DMS 273 (cell line): ENCODE measurements at regions not wholly inside any gene's neighbourhood (a gene's known extent, or its start where the extent isn't known, plus 50 kb on each side); places are given as distances from the start of the nearest gene placed in this dataset.

Source experiments
- DNase-seq: peaks from one replicate; lab custom pipeline; 2025; ENCODE audit not compliant: unreplicated experiment; lab: John Stamatoyannopoulos, UW

DNA sequence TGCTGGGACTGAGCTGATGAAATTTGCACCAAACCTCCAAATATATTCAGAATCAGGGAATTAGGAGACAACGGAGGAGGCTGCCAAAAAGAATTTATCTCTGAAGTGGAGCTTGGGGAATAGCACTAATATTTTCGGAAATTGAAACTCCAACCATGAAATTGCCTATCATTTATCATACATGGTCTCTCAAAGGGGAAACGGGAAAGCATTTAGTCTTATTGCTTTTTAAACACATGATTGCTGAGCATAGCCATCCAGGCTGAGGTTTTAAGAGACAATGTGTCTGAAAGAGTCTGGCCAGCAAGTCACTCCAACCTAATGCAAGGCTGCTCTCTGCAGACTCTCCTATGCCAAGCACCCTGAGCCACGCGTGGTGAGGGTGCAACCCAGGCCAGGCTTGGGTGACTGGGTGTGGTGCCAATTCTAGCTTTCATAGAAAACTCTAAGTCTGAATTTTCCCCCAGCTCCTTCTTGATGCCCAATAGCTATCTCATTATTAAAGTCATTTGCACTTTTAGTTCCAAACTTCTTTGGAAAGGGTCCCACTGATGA lies 200.2 kb downstream of the RPLP1 start:
- DNase-seq = no peak

DNA sequence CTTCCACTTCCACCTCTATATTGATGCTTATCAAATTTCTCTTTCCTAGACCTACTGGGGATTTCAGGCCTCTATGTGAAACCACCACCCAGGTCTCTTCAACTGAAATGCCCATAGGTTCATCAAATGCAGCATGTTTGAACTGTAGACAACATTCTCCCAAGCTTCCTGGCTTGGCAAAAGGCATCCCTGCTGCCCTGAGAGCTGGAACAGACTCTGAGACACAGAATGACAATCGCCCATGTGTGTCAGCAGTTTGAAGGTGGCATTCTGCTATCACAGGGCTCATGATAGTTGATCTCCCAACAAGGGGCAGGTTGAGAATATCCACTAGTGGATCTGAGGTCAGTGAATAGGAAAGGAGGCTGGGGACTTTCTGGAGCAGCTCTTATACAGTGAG lies 200.7 kb downstream of the RPLP1 start:
- DNase-seq = no peak

DNA sequence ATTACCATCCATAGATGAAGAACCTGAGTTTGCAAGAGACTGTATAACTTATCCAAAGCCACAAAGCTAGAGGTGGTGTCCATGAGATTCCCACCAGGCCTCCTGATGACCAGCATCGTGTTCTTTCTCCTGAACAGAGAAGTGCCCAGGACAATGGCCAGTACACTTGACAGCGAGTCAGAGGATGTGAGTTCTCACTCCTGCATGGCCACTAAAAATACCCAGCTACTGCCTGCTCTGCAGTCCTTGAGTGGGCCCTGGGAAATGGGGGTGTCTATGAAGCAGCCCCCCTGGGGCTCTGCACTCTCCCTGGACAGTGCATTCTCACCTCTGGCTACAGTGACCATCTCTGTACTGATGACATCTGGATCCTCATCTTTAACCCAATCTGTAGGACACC lies 201.2 kb downstream of the RPLP1 start:
- DNase-seq = no peak

DNA sequence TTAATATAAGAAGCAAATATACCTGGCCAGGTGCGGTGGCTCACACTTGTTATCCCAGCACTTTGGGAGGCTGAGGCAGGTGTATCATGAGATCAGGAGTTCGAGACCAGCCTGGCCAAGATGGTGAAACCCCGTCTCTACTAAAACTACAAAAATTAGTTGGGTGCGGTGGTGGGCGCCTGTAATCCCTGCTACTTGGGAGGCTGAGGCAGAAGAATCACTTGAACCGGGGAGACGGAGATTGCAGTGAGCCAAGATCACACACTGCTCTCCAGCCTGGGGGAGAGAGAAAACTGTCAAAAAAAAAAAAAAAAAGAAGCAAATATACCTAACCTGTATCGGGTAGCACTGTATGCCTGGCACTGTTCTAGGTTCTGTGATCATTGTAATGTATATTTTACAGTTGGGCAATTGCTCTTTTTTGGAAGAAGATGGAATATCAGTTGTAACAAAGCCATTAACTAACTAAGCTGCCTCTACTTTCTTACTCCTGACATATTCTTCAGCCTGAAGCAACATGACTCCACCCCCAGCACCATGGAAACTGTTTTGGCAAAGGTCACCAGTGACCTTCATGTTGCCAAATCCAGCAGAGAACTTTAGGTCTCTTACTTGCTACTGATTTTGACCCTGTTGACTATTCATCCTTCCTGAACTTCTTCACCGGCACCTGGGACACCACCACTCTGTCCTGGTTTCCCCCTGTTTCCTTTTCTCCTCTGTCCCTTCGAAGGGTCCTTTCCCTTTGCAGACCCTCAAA lies 203.8 kb downstream of the RPLP1 start:
- DNase-seq = no peak

DNA sequence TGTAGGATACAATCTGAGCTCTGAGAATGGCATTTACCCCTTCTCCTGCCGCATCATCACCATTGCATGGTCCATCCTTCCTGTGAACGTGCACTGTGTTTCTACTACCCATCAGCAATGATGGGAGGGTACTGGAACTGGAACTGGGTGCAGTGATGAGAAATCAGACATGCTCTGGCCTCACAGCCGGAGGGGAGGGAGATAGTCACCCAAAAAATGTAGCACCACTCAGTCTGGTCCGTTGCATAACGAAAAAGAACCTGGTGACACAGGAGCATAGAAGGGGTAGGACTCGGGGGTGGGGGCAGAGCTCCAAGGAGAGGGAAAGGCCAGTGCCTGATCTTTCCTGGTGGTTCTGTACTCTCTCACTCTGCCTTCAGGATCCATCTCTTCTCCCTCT lies 205.0 kb downstream of the RPLP1 start:
- DNase-seq = no peak

DNA sequence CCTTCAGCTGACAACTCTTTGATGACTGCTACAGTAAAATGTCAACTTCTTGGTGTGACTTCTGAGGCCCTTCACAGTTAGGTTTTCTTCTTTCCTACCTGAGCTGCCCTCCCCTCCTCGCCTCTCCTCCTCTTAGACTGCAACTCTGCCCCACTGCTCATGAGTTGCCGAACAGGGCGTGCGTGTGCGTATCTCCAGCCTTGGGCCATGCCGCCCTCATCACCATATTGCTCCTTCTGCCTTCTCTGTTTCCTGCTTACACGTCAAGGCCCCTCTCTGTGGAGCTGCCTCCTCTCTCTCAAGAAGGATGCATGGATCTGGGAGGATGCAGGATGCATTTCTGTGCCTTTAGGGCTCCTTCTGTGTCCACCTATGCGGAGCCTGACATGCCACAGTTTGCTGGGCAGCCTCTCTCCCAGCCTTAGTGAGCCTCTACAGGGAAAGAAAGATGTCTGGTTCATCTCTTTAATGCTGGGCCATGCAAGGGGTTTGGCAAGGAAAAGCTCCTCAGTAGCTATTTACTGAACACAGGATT lies 205.9 kb downstream of the RPLP1 start:
- no peak for DNase-seq

DNA sequence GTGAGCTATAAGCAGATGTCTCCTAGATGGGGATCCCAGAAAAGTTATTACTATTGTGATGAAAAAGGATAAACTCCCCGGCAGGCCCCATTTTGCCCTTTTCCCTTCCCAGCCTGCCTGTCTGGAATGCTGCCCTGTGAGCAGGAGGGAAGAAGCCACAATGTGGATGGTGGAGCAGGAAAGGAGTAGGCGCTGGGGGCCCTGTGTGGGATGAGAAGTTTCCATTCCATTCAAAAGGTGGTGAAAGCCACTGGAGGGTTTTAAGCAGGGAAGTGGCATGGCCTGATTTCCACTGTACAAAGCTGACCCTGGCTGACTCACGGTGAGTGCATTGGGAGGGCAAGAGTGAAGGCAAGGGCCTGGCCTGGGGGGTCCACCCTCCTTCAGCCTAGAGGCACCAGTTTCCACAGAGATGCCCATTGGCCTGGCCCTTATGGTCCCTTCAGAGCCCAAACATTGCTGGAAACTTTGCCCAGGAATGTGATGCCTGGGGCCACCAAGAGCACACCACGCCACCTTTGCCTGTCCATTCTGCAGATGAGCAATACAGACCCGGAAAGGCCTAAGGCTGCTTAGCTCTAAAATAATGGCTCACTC lies 206.9 kb downstream of the RPLP1 start:
- DNase-seq = no peak

DNA sequence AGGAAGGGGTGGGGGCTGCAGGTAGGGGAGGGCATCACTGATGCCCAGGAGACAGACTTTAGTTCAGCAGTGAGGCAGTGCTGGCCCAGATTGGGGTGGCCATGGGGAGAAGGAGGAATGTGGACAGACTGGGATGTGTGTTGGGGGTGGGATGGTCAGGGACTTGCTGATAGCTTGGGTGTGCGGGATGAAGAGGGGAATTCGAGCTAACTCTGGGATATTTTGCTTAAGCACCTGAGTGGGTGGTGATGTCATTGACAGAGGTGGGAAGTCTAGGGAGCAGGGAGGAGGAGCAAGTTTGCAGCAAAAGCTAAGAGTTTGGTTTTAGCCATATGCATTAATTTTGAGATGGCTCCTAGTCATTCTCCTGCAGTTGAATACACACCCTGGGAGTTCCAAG lies 207.5 kb downstream of the RPLP1 start:
- DNase-seq = no peak

DNA sequence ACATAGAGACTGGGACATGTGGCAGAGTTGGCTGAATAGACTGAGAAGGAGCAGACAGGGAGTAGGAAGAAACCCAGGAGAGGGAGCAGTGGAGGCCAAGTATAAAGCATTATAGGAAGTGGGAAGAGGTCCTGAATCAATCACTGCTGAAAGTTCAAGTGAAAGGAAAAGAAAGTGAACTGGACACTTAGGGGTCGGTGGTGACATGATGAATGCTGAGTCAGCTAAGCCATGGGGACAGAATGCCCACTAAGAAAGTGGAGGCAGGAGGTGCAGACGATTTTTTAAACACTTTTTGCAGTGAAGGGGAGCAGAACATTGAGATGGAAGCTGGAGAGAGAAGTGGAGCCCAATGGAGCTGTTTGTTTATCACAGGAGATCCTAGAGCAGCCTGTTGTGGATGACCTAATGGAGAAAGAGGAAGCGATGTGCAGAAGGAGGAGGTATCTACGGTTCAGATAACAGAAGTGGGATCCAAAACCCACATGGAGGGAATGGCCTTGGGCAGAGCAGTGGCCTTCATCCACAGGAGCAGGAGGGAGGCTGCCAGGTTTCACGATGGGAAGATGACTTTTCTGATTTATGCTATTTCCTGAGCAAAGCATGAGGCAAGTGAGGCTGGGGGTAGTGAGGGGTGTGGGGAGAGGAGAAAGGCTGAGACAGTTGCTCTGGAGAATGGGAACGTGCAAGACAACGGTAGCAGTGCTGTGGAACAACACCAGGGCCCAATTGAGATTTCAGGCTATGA lies 208.2 kb downstream of the RPLP1 start:
- no peak for DNase-seq

DNA sequence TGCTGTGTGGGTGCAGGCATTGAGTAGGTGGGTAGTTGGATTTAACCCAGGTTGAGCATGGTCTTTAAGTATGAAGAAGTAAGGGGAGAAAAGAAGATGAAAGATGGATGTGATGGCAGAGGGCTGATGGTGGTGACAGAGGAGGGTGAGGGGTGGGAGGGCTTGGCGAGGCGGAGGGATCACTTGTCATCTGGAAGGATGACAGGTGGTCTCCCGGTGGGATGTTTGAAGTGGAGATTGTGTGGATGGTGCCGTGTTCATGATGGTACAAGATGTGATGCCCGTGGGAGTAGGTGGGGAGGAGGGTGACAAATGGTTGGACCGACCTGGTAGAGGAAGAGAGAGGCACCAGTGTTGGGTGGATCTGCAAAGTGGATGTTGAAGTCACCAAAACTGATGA lies 208.8 kb downstream of the RPLP1 start:
- DNase-seq = no peak

DNA sequence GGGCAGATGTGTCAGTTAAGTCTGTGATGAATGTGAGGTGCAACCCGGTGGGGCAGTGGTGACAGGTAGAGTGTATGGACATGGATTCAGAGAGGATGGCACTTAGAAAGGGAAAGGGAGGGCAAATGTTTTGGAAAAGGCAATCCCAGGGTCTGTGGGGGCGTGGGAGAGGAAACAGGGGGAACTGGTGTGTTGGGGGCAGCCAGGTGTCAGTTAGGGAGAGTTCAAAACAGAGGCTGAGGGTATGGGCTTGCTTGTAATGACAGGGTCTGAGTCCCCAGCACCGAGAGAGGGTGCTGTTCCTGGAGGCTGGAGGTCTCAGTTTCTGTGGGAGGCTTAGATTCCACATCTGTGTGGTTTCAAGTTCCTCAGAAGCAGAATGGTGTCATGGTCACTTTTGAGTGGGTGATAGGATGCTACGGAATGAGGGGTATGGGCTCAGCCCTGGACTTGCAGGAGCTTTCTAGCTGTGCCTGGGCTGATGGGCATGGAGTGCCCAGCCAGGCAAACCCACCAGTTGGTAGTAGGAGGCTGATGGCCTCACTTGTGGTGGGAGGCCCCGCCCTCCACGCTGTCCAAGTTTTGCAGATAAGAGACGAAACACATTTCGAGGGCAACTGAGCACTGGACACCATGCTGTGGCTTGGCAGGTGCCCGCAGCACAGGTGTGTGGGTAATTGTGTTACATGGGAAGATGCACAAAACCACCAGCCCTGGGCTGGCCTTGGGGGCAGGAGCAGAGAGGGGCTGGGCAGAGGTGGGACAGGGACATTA lies 209.4 kb downstream of the RPLP1 start:
- DNase-seq = no peak

DNA sequence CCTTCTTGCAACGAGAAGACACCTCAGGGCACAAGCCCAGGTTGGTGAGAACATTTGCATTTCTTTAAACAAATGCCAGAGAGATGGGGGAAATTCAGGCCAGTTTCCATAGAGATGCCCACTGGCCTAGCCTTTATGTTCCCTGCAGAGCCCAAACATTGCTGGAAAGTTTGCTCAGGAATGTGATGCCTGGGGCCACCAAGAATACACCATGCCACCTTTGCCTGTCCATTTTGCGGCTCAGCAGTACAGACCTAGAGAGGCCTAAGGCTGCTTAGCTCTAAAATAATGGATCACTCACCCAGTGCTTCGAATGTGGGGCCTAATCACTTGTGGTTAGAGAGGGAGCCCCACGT lies 210.0 kb downstream of the RPLP1 start:
- DNase-seq = no peak

DNA sequence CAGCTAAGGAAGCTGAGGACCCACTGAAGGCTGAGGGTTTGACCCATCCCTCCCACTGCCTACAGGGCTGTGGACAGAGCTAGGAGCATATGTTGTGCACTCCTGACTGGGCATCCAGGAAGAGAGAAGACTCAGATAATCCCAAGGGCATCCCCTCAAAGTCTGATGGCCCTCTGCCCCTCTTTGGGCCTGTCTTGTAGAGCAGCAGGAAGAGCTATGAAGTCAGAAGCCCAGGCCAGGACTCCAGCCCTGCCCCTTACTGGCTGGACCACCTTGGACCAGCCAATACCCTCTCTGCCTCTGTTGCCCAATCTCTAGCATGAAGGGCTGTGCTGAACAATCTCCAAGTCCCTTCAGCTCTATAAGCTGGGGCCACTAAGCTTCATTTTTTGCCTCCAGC lies 210.8 kb downstream of the RPLP1 start:
- DNase-seq = no peak

DNA sequence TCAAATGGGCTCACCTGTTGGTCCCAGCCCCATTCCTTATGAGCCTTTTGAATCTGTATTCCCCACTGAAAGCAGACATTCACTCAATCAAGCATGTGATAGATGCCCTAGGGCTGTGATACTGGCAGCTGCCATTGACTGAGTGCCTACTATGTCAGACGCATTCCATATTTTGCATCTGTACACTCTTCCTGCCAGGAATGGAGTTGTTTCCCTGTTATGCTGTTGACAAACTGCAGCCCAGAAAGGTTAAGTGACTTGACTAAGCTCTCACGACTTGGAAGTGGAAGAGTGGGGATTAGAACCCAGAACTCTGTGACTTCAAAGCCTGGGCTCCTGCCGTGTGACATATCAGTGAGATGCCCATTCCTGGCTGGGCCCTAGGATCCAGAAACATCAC lies 211.4 kb downstream of the RPLP1 start:
- no peak for DNase-seq

DNA sequence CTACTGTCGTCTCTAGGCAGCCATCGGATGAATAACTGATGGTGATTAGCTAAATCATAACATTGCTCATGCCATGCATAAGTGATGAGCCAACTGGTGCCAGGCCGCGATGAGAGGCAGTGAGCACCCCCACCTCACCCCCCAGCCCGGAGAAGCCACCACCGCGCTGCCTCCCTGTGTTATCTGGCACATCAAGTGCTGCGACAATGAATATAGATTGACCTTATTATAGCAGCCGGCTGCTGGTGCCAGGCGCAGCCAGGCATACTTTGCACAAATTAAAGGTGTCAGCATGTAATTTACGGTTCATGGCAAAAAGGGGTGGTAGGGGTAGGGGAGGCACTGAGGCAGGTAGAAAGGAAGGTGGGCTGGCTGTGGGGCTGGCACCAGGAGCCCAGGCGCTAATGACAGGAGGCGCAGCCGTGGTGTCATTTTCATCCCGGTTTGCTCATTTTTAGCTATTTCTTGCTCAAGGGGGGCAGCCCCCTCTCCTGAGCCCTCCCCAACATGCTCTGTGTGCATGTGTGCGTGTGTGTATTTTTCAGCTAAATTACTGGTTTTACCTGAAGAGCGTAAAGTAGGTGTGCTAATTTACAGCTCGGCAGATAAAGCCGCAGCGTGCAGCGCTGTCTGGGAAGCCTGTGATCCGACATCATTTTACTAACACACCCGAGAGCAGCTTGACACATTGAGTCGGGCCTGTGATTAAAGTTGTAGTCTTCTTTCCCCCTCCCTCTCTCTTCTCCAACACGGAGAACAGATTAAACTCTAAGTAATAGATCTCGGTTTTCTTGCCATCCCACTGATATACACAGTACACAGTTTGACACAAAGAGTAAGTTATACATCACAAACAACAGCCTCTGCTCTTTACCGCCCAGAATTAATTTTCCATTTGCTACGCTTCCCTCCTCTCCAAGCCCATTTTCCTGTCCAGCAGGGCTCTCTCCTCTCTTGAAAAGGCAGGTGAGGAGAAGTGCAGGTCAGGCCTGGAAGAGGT lies 212.3 kb downstream of the RPLP1 start:
- peak; percentile 42 for DNase-seq

DNA sequence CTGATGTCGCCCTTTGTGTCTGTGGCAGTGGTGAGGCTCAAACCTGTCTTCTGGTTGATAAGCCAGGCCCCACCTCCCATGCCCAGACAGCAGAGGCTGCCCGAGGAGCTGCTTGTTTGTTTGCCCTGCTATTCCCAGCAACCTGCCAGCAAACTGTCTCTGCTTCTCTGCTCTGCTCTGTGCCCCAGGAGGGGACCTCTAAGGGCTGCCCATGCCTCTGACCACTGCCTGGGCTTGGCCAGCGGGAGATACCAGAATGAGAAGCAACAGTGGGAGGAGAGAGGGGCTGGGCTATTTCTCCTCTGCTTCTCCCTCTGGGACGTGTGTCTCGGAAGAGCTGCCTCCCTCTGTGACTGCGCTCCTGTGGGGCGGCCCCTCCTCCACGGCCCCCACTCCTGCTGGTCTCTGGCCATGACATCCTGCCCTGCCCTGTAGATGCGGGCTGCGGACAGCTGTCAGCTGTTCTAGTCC lies 213.1 kb downstream of the RPLP1 start:
- peak; percentile 23 for DNase-seq

DNA sequence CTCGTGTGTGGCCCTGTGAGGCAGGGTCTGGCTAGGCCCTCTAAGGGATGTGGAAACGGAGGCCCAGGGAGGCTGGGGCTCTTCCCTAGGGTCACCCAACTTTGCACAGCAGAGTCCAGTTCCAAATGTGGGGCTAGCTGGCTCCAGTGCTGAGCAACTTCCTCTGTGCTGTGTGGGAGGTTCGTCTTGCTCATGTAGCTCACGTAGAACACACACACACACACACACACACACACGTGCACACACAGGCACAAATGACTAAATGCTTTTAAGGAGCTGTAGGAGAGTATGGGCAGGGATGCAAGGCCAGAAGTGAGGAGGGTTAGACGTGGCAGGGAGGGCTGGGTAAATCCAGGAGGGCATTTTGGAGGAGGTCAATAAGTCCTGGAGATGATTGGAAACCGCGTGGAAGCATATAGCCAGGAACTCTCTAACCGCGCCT lies 213.8 kb downstream of the RPLP1 start:
- DNase-seq = no peak

DNA sequence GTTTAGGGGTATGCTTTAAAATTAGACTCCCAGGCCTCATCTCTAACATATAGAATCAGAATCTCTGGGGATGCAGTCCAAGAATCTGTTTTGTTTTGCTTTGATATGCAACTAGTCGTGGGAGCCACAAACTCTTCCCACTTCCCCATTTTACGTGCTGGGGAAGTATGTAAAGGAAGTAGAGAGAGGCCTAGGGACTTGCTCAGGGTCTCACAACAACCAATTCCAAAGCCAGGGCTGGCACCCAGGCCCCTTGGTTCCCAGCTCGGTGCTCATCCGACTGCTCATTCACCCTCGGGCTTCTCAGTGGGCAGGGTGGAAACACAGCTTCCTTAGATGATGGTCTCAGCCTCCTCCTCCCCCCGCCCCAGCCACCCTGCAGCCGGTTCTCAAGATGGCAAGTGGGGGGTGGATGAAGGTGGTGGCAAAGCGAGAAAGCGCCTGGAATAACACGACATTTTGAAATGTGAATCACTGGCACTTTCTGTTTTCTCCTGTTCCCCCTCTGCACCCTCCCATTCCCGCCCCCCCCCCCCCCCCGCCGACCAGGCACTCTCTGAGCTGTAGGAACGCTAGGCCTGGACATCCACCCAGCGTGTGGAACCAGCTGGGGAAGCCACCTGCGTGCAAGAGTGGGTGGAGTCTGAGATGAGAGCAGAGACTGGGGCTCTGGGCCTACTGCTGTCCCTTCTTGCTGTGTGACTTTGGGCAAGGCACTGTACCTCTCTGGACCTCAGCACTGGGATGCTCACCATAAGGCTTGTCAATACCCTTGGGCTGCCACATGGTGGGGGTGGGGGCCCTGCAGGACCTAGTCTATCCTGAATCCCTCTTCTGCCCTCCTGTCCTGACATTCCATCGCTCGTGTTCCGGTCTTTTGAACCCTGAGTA lies 214.5 kb downstream of the RPLP1 start:
- DNase-seq = no peak
